ENCODE measurements at regions not wholly inside any gene's neighbourhood (a gene's known extent, or its start where the extent isn't known, plus 50 kb on each side); places are given as distances from the start of the nearest gene placed in this dataset.

- TF ChIP-seq CTCF (IDR thresholded peaks at IDR 0.05 in 4 of 5, conservative IDR thresholded peaks at IDR 0.05 in 1 of 5) (no peak), POLR2A (IDR thresholded peaks at IDR 0.05) (no peak)
- H3K36me3 ChIP-seq, result no peaks in the 10 kb centered on the region
- peaks cover 6 to 19% of the 10 kb centered on the region in 2 donors for H3K4me1 ChIP-seq
- H3K9me3 ChIP-seq, result no peaks in the 10 kb centered on the region
- no peaks in the 10 kb centered on the region for H3K27me3 ChIP-seq
- DNase-seq (no peak), ATAC-seq (no peak)
- in situ Hi-C loops (cut with MboI; ENCODE audit: low sequenced_read_pairs in 4 of 4), result no loop called here
- H3K4me3 ChIP-seq, result no peak overlapping the region
- H3K27ac ChIP-seq, result no peak overlapping the region
- intact Hi-C loops (cut with DNase I; ENCODE audit: low total_unique reads), result no loop called here
These were observed 84.2 kb upstream of the ARMC2 start for GRCh38 chr6:108763931-108764579.

GRCh38 chr6:108764580-108764950, 83.7 kb upstream of the ARMC2 start:
- intact Hi-C loops (cut with DNase I; ENCODE audit: low total_unique reads), result no loop called here

GRCh38 chr6:108765495-108765894, 82.7 kb upstream of the ARMC2 start:
- ATAC-seq (no peak), DNase-seq (no peak)
- H3K4me3 ChIP-seq, result no peak overlapping the region
- no peaks in the 10 kb centered on the region for H3K27me3 ChIP-seq
- H3K4me1 ChIP-seq, result peaks cover 3 to 12% of the 10 kb centered on the region in 2 donors
- intact Hi-C loops (cut with DNase I; ENCODE audit: low total_unique reads) (no loop called here), in situ Hi-C loops (cut with MboI; ENCODE audit: low sequenced_read_pairs in 4 of 4) (no loop called here)
- H3K9me3 ChIP-seq, result no peaks in the 10 kb centered on the region
- TF ChIP-seq CTCF (IDR thresholded peaks at IDR 0.05 in 4 of 5, conservative IDR thresholded peaks at IDR 0.05 in 1 of 5) (no peak), POLR2A (IDR thresholded peaks at IDR 0.05) (no peak)
- no peaks in the 10 kb centered on the region for H3K36me3 ChIP-seq
- no peak overlapping the region for H3K27ac ChIP-seq

More at GRCh38 chr6:108764580-108764950, 83.7 kb upstream of the ARMC2 start:
- no peak for ATAC-seq
- no peak overlapping the region for H3K27ac ChIP-seq
- no peak overlapping the region for H3K4me3 ChIP-seq
- in situ Hi-C loops (cut with MboI; ENCODE audit: low sequenced_read_pairs in 4 of 4), result no loop called here
- TF ChIP-seq POLR2A (IDR thresholded peaks at IDR 0.05) (no peak), CTCF (IDR thresholded peaks at IDR 0.05 in 4 of 5, conservative IDR thresholded peaks at IDR 0.05 in 1 of 5) (no peak)
- H3K27me3 ChIP-seq, result no peaks in the 10 kb centered on the region
- no peak for DNase-seq
- no peaks in the 10 kb centered on the region for H3K9me3 ChIP-seq
- no peaks in the 10 kb centered on the region for H3K36me3 ChIP-seq
- peaks cover 6 to 19% of the 10 kb centered on the region in 2 donors for H3K4me1 ChIP-seq

GRCh38 chr6:108766419-108766818, 81.8 kb upstream of the ARMC2 start:
- ATAC-seq (no peak), DNase-seq (no peak)
- no peak overlapping the region for H3K27ac ChIP-seq
- no peaks in the 10 kb centered on the region for H3K36me3 ChIP-seq
- in situ Hi-C loops (cut with MboI; ENCODE audit: low sequenced_read_pairs in 4 of 4), result no loop called here
- no peaks in the 10 kb centered on the region for H3K9me3 ChIP-seq
- TF ChIP-seq CTCF (IDR thresholded peaks at IDR 0.05 in 4 of 5, conservative IDR thresholded peaks at IDR 0.05 in 1 of 5) (no peak), POLR2A (IDR thresholded peaks at IDR 0.05) (no peak)
- H3K27me3 ChIP-seq, result no peaks in the 10 kb centered on the region
- intact Hi-C loops (cut with DNase I; ENCODE audit: low total_unique reads), result no loop called here
- no peak overlapping the region for H3K4me3 ChIP-seq
- H3K4me1 ChIP-seq, result peaks cover 0 to 5% of the 10 kb centered on the region in 2 donors

GRCh38 chr6:108766886-108767285, 81.3 kb upstream of the ARMC2 start:
- TF ChIP-seq CTCF (IDR thresholded peaks at IDR 0.05 in 4 of 5, conservative IDR thresholded peaks at IDR 0.05 in 1 of 5) (no peak), POLR2A (IDR thresholded peaks at IDR 0.05) (no peak)
- in situ Hi-C loops (cut with MboI; ENCODE audit: low sequenced_read_pairs in 4 of 4) (no loop called here), intact Hi-C loops (cut with DNase I; ENCODE audit: low total_unique reads) (no loop called here)
- Histone ChIP-seq H3K27ac (no peak overlapping the region), H3K36me3 (no peaks in the 10 kb centered on the region), H3K4me1 (peaks cover 0 to 10% of the 10 kb centered on the region in 2 donors), H3K9me3 (no peaks in the 10 kb centered on the region), H3K27me3 (no peaks in the 10 kb centered on the region), H3K4me3 (no peak overlapping the region)
- ATAC-seq (no peak), DNase-seq (no peak)
